ENCODE measurements at regions not wholly inside any gene's neighbourhood (a gene's known extent, or its start where the extent isn't known, plus 50 kb on each side); places are given as distances from the start of the nearest gene placed in this dataset.

DNA sequence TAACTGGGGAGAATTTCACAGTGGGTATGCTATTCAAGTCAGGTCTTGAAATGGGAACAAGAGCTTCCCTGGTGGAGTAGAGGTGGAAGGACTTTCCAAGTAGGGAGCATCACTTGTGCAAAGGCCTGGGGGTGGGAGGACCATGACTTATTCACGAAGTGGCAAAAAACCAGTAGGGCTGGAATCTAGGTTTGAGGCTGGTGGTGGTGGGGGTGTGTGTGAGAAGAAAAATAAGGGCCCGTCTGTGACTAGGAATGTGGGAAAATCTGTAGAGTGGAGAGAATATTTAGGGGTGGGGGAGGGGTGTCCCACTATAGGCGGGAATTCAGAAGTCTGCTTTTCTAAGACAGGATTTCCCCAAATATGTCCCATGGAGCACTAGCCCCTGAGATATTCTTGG, 271.9 kb upstream of the TBL1XR1 start:
- no peak for ATAC-seq (ENCODE audit: low FRiP score)
- TF ChIP-seq, protein P1, sequence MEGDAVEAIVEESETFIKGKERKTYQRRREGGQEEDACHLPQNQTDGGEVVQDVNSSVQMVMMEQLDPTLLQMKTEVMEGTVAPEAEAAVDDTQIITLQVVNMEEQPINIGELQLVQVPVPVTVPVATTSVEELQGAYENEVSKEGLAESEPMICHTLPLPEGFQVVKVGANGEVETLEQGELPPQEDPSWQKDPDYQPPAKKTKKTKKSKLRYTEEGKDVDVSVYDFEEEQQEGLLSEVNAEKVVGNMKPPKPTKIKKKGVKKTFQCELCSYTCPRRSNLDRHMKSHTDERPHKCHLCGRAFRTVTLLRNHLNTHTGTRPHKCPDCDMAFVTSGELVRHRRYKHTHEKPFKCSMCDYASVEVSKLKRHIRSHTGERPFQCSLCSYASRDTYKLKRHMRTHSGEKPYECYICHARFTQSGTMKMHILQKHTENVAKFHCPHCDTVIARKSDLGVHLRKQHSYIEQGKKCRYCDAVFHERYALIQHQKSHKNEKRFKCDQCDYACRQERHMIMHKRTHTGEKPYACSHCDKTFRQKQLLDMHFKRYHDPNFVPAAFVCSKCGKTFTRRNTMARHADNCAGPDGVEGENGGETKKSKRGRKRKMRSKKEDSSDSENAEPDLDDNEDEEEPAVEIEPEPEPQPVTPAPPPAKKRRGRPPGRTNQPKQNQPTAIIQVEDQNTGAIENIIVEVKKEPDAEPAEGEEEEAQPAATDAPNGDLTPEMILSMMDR (IDR thresholded peaks at IDR 0.05), result no peak
- no peak for DNase-seq (ENCODE audit: low spot score)

- TF ChIP-seq, protein P1 (IDR thresholded peaks at IDR 0.05), result no peak
- ATAC-seq (ENCODE audit: low FRiP score) (no peak), DNase-seq (ENCODE audit: low spot score) (no peak)
Measured at GRCh38 chr3:177470197-177470941, 273.1 kb upstream of the TBL1XR1 start.

DNA sequence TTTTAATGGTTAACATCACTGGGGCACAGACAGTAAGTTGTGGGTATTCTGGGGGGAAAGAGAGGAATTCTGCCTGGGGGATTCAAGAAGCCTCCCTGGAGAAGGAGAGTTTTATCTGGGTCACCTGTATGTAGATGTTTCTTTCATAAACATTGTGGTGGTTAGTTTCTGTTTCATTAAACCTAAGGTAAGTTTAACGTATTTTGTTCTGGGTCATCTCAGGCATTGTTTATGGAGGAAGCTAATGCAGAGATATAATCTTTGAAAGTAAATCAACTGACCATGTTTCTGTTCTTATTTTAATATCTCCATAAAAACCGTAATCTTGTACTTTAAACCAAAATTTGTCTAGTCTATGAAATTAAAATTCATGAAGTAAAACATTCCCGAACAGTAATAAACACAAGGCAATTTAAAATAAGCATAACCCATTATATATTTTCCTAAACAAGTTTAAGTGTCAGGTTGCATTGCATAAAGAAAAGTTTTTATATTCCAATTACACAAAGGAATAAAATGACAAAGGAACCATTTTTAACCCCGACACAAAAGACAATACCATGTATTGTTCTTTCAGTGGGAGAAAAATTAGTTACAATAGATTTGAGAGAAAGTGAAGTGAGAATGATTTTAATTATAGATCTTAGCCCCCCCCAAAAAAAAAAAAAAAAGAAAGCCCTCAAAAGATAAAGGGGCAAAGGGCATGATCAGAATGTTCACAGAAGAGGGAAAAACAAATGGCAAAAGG, 274.6 kb upstream of the TBL1XR1 start:
- TF ChIP-seq, protein P1 (IDR thresholded peaks at IDR 0.05), result no peak
- no peak for ATAC-seq (ENCODE audit: low FRiP score)
- no peak for DNase-seq (ENCODE audit: low spot score)

- TF ChIP-seq, protein P1 (IDR thresholded peaks at IDR 0.05), result no peak
- no peak for DNase-seq (ENCODE audit: low spot score)
- no peak for ATAC-seq (ENCODE audit: low FRiP score)
Measured at GRCh38 chr3:177473184-177473583, 275.9 kb upstream of the TBL1XR1 start.

DNA sequence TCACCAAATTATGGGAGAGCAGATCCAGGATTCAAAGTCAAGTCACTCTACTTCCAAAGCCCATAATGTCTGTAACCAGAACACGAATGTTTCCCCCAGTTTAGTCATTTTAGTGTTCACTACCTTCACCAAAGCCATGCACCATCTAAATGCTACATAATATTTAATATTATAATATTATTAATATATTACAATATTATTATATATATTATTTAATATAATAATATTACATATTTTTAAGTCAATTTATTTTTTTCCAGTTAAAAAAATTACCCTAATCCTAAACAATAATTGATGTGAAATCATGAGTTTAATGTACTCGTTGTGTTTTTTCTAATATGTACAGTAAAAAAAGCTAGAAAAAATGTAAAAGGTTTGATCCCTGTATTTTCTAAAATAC, 276.6 kb upstream of the TBL1XR1 start:
- ATAC-seq (ENCODE audit: low FRiP score) (no peak), DNase-seq (ENCODE audit: low spot score) (no peak)
- TF ChIP-seq, protein P1 (IDR thresholded peaks at IDR 0.05), result no peak

GRCh38 chr3:177474652-177475355, 277.5 kb upstream of the TBL1XR1 start:
- TF ChIP-seq, protein P1 (IDR thresholded peaks at IDR 0.05), result no peak
- no peak for ATAC-seq (ENCODE audit: low FRiP score)
- DNase-seq (ENCODE audit: low spot score), result no peak

Data from omental fat pad (tissue), 3 donors.